ENCODE measurements at regions not wholly inside any gene's neighbourhood (a gene's known extent, or its start where the extent isn't known, plus 50 kb on each side); places are given as distances from the start of the nearest gene placed in this dataset.
"Not testable (repeated sequence)": the region's sequence is repeated elsewhere in the genome, so short reads cannot be mapped to it uniquely, and the experiment has no call there.

- TF ChIP-seq POLR2A (IDR thresholded peaks at IDR 0.05) = not testable (repeated sequence)
- TF ChIP-seq, protein P1, sequence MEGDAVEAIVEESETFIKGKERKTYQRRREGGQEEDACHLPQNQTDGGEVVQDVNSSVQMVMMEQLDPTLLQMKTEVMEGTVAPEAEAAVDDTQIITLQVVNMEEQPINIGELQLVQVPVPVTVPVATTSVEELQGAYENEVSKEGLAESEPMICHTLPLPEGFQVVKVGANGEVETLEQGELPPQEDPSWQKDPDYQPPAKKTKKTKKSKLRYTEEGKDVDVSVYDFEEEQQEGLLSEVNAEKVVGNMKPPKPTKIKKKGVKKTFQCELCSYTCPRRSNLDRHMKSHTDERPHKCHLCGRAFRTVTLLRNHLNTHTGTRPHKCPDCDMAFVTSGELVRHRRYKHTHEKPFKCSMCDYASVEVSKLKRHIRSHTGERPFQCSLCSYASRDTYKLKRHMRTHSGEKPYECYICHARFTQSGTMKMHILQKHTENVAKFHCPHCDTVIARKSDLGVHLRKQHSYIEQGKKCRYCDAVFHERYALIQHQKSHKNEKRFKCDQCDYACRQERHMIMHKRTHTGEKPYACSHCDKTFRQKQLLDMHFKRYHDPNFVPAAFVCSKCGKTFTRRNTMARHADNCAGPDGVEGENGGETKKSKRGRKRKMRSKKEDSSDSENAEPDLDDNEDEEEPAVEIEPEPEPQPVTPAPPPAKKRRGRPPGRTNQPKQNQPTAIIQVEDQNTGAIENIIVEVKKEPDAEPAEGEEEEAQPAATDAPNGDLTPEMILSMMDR (IDR thresholded peaks at IDR 0.05) = not testable (repeated sequence)
Observed at GRCh38 chr7:79750941-79751340, 297.5 kb upstream of the MAGI2 start.
